Activated T-cell treated with anti-CD3 and anti-CD28 coated beads, Interleukin-2, amount 50 U/mL, for 4 hours (primary cell): ENCODE measurements at regions not wholly inside any gene's neighbourhood (a gene's known extent, or its start where the extent isn't known, plus 50 kb on each side); places are given as distances from the start of the nearest gene placed in this dataset.
"Not testable (repeated sequence)": the region's sequence is repeated elsewhere in the genome, so short reads cannot be mapped to it uniquely, and the experiment has no call there.

ENCODE experiments used
- ATAC-seq, 2 donors: fragments of 200-7000 bp; cut with Tn5 transposase; one replicate each; pipeline ENCODE4 v1.10.0; 2021
- DNase-seq: peaks from one replicate; pipeline ENCODE4 v3.0.0-alpha.2; 2020
- H3K27me3 Mint-ChIP-seq: one replicate; pipeline ENCODE4 v1.8.0; 2021; ENCODE audit warnings: low read depth, mixed read lengths
- H3K36me3 Mint-ChIP-seq: one replicate; pipeline ENCODE4 v1.8.0; 2022; ENCODE audit warnings: mixed read lengths; ENCODE audit not compliant: insufficient read depth
- H3K4me1 Mint-ChIP-seq: one replicate; pipeline ENCODE4 v1.8.0; 2021; ENCODE audit warnings: low read depth, mixed read lengths
- H3K4me3 Mint-ChIP-seq: one replicate; pipeline ENCODE4 v1.8.0; 2021; ENCODE audit warnings: mild to moderate bottlenecking, moderate library complexity, mixed read lengths
- H3K9me3 Mint-ChIP-seq: one replicate; pipeline ENCODE4 v1.8.0; 2021; ENCODE audit warnings: mixed read lengths

GRCh38 chr6:6815732-6816131, 227.2 kb downstream of the LY86 start:
- DNase-seq (no peak), ATAC-seq (no peak)
- H3K36me3 Mint-ChIP-seq: no peaks in the 10 kb centered on the region
- no peak overlapping the region for H3K4me3 Mint-ChIP-seq
- H3K27me3 Mint-ChIP-seq: peaks cover 6% of the 10 kb centered on the region
- peaks cover 17% of the 10 kb centered on the region for H3K4me1 Mint-ChIP-seq
- H3K9me3 Mint-ChIP-seq: no peaks in the 10 kb centered on the region

- Mint-ChIP-seq H3K36me3 (no peaks in the 10 kb centered on the region), H3K27me3 (peaks cover 6% of the 10 kb centered on the region), H3K9me3 (no peaks in the 10 kb centered on the region), H3K4me1 (peaks cover 7% of the 10 kb centered on the region), H3K4me3 (no peak overlapping the region)
- DNase-seq (no peak), ATAC-seq (no peak)
Observed at GRCh38 chr6:6816716-6817115, 228.2 kb downstream of the LY86 start.

GRCh38 chr6:6818078-6818639, 229.6 kb downstream of the LY86 start:
- ATAC-seq: no peak
- no peak for DNase-seq
- Mint-ChIP-seq H3K4me3 (no peak overlapping the region), H3K9me3 (no peaks in the 10 kb centered on the region), H3K27me3 (peaks cover 6% of the 10 kb centered on the region), H3K4me1 (no peaks in the 10 kb centered on the region), H3K36me3 (no peaks in the 10 kb centered on the region)

GRCh38 chr6:6820641-6821238, 232.2 kb downstream of the LY86 start:
- H3K27me3 Mint-ChIP-seq: peaks cover 11% of the 10 kb centered on the region
- no peaks in the 10 kb centered on the region for H3K4me1 Mint-ChIP-seq
- DNase-seq (no peak), ATAC-seq (no peak)
- H3K9me3 Mint-ChIP-seq: no peaks in the 10 kb centered on the region
- no peak overlapping the region for H3K4me3 Mint-ChIP-seq
- no peaks in the 10 kb centered on the region for H3K36me3 Mint-ChIP-seq

- H3K27me3 Mint-ChIP-seq: peaks cover 17% of the 10 kb centered on the region
- H3K36me3 Mint-ChIP-seq: no peaks in the 10 kb centered on the region
- no peak overlapping the region for H3K4me3 Mint-ChIP-seq
- H3K4me1 Mint-ChIP-seq: no peaks in the 10 kb centered on the region
- H3K9me3 Mint-ChIP-seq: no peaks in the 10 kb centered on the region
- ATAC-seq (no peak), DNase-seq (no peak)
Observed at GRCh38 chr6:6821639-6822261, 233.2 kb downstream of the LY86 start.

- peaks cover 25% of the 10 kb centered on the region for H3K27me3 Mint-ChIP-seq
- no peaks in the 10 kb centered on the region for H3K36me3 Mint-ChIP-seq
- ATAC-seq (no peak), DNase-seq (no peak)
- H3K4me3 Mint-ChIP-seq: no peak overlapping the region
- H3K9me3 Mint-ChIP-seq: no peaks in the 10 kb centered on the region
- no peaks in the 10 kb centered on the region for H3K4me1 Mint-ChIP-seq
Observed at GRCh38 chr6:6823030-6823429, 234.5 kb downstream of the LY86 start.

GRCh38 chr6:6823568-6824224, 235.2 kb downstream of the LY86 start:
- Mint-ChIP-seq H3K4me1 (no peaks in the 10 kb centered on the region), H3K4me3 (no peak overlapping the region), H3K9me3 (no peaks in the 10 kb centered on the region), H3K36me3 (no peaks in the 10 kb centered on the region), H3K27me3 (peaks cover 25% of the 10 kb centered on the region)
- no peak for DNase-seq
- ATAC-seq: no peak

- no peak overlapping the region for H3K4me3 Mint-ChIP-seq
- ATAC-seq: no peak
- peaks cover 25% of the 10 kb centered on the region for H3K27me3 Mint-ChIP-seq
Observed at GRCh38 chr6:6824381-6824780, 235.9 kb downstream of the LY86 start.

GRCh38 chr6:6825193-6825784, 236.8 kb downstream of the LY86 start:
- Mint-ChIP-seq H3K36me3 (no peaks in the 10 kb centered on the region), H3K9me3 (no peaks in the 10 kb centered on the region), H3K27me3 (peaks cover 23% of the 10 kb centered on the region), H3K4me1 (no peaks in the 10 kb centered on the region), H3K4me3 (no peak overlapping the region)
- DNase-seq: no peak
- no peak for ATAC-seq

More at GRCh38 chr6:6824381-6824780, 235.9 kb downstream of the LY86 start:
- no peak for DNase-seq
- Mint-ChIP-seq H3K9me3 (no peaks in the 10 kb centered on the region), H3K4me1 (no peaks in the 10 kb centered on the region), H3K36me3 (no peaks in the 10 kb centered on the region)

- Mint-ChIP-seq H3K4me3 (no peak overlapping the region), H3K36me3 (no peaks in the 10 kb centered on the region), H3K4me1 (no peaks in the 10 kb centered on the region), H3K27me3 (peaks cover 19% of the 10 kb centered on the region), H3K9me3 (no peaks in the 10 kb centered on the region)
- ATAC-seq (peak in 1 of 2 donors; percentile 48), DNase-seq (no peak)
Observed at GRCh38 chr6:6826095-6826901, 237.8 kb downstream of the LY86 start.

GRCh38 chr6:6826961-6827360, 238.4 kb downstream of the LY86 start:
- no peak for DNase-seq
- Mint-ChIP-seq H3K4me3 (no peak overlapping the region), H3K9me3 (no peaks in the 10 kb centered on the region), H3K27me3 (peaks cover 19% of the 10 kb centered on the region), H3K36me3 (no peaks in the 10 kb centered on the region), H3K4me1 (no peaks in the 10 kb centered on the region)
- no peak for ATAC-seq

GRCh38 chr6:6829872-6830685, 241.6 kb downstream of the LY86 start:
- Mint-ChIP-seq H3K9me3 (no peaks in the 10 kb centered on the region), H3K4me1 (no peaks in the 10 kb centered on the region), H3K36me3 (no peaks in the 10 kb centered on the region), H3K4me3 (no peak overlapping the region), H3K27me3 (peaks cover 21% of the 10 kb centered on the region)
- DNase-seq (no peak), ATAC-seq (no peak)

GRCh38 chr6:6830686-6831063, 242.2 kb downstream of the LY86 start:
- H3K36me3 Mint-ChIP-seq, H3K9me3 Mint-ChIP-seq, ATAC-seq, H3K4me1 Mint-ChIP-seq, DNase-seq, H3K4me3 Mint-ChIP-seq: not testable (repeated sequence)
- peaks cover 16% of the 10 kb centered on the region for H3K27me3 Mint-ChIP-seq
